Hematopoietic multipotent progenitor cell treated with erythropoietin and hydrocortisone succinate and interleukin-3 and kit ligand, for 17 days (in vitro differentiated cells): ENCODE measurements at regions not wholly inside any gene's neighbourhood (a gene's known extent, or its start where the extent isn't known, plus 50 kb on each side); places are given as distances from the start of the nearest gene placed in this dataset.
"Not testable (repeated sequence)": the region's sequence is repeated elsewhere in the genome, so short reads cannot be mapped to it uniquely, and the experiment has no call there.

Source experiments
- DNase-seq: peaks from one replicate; pipeline ENCODE4 v3.0.0-alpha.2; 2015; ENCODE audit warnings: low spot score

DNA sequence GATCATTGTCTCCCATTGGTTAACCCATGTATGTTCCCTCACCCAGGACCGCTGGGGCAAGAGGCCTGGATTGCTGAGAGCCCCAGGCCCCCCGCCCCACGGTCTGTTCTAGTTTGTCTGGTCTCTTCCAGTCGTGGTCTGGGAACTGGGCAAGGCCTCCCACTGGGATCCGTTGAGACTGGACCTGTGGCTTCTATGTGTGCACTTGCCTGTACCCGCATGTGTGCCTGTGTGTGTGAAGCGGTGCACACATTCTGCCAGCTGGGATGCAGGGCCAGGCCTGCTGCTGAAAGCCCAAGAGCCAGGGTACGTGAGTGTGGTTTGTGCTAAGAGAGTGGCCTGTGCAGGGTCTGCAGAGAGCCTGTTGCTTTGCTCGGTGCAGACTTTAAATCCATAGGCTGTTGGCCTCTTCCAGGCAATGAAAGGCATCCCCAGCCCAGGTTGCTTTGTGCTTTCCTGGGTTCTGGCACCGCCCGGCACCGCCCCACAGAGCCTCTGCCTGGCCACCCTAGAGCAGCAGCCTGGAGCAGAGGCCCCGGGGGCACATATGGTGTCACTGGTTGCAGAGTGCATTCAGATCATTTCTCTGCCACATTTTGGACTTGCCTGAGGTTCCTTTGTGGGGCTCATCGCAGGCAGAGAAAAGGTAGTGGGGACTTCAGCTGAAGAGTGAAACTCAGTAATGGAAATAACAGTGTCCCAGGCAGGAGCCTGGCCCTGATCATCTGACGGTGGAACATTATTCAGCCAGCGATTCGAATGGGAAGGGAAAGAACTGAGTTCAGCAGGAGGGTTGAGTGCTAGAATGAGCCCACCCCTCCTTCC is 215.5 kb downstream of the GLRX3 start:
- DNase-seq: no peak

DNA sequence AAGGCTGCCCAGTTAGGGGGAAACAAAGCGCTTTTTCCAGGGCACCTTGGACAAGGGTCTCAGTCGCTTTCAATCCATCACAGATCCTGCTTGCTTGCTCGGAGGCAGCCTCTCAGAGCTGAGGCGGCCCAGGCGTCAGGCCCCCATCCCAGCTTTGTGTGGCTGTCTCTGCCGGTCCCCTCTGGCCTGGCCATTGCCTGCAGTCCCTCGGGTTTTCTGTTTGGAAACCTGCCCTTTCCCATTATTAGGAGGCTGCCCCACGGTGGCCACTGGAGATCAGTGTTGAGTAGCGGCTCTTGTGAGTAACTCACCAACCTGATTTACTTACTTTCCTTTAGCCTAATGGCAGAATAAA is 216.1 kb downstream of the GLRX3 start:
- DNase-seq: no peak

DNA sequence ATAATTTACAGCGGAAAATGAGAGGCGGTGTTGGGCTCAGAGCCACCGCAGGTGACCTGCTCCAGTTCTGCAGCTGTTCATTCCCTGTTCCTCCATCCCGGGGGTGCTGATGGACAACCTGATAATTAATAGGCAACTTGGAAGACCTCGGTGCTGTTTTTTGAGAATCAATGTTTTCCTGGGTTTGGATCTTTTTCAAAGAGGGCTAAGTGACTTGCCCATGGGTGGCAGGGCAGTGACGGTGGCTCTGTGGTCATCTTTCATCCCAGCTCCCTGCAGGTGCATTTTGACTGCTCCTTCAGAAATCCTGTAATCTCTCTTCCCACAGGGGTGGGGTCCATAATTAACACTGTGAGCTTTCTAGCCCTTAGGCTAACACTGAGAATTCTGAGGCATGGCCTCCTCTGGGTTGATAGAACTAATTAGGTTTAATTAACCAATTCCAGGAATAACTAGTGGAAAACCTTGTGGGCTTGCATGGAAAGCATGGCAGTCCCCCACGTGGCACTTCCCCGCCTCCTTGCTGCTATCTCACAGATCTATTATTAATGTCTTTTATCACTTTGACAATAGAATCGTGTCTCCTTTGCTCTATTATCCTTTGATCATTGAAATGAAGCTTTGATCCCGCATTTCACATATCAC is 217.9 kb downstream of the GLRX3 start:
- no peak for DNase-seq

DNA sequence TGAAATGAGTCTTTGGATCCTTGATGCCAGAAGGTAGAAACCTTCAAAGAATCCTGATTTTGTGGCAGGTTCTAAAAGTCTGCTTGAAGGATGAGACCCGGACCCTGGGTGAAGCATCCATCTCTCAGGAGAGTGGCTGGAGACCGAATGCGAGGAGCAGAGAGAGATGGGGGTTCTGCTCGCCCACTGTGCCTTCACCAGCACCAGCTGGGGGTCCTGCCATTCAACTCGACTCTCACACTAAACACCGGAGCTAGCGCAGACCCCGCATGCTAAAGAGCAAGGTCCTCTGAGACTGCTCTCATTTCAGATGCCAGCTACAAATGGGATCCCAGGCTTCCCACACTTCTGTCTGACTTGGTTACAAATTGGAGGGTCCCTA is 218.4 kb downstream of the GLRX3 start:
- no peak for DNase-seq

DNA sequence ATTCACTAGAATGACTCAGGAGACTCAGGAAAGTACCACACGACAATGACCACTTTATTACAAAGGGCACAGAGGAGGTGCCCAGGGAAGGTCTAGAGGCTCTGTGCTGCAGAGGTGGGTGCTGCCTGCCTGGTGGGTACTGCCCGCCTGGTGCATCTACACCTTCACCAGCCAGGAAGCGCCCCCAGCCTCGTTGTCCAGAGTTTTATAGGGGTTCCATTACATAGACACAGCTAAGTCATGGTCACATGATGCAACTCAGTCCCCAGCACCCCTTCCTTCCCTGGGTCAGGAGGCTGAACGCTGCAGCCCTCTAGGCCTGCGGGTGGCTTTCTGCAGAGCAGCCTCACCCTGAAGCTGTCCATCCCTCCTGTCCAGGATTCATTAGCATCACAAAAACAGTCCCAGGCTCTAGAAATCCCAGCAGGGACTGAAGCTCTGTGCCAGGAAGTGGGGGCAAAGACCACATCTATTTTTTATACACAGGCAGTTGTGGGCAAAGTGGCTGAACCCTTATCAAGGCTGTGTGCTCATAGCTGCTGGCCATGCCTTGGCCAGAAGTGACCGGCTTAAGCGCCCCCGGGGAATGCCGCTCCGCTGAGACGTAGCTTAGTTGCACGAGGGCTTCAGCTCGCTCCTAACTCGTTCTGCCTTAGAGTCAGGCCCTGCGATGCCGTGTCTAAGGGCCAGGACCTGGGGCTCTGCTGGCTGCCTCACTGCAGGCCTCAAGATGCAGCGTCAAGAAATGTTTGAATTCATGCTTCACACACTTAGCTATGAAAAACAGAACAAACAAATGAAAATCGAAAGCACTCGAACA is 219.0 kb downstream of the GLRX3 start:
- no peak for DNase-seq

DNA sequence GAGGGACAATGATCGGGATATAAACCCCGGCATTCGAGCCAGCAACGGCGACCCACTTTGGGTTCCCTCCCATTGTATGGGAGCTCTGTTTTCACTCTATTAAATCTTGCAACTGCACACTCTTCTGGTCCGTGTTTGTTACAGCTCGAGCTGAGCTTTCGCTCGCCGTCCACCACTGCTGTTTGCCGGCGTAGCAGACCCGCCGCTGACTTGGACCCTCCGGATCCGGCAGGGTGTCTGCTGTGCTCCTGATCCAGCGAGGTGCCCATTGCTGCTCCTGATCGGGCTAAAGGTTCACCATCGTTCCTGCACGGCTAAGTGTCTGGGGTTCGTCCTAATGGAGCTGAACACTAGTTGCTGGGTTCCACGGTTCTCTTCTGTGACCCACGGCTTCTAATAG is 220.2 kb downstream of the GLRX3 start:
- not testable (repeated sequence) for DNase-seq

DNA sequence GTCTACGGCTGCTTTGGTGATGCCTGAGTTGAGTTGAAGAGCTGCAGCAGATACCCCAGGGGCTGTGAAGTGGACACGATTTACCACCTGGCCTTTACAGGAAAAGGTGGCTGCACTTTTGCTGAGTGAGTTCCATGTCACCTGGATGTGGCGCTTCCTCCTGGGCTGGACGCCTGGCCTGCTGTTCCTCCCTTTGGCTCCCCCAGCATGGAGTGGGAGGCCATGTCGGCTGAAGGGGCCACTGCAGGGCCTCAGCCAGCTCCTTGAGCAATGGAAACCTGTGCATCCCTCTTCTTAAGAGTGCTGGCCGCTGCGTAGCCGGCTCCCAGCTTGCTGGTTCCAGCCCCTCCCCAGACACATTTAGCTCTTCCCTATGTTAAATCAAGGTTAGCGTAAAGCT is 221.0 kb downstream of the GLRX3 start:
- DNase-seq: no peak

DNA sequence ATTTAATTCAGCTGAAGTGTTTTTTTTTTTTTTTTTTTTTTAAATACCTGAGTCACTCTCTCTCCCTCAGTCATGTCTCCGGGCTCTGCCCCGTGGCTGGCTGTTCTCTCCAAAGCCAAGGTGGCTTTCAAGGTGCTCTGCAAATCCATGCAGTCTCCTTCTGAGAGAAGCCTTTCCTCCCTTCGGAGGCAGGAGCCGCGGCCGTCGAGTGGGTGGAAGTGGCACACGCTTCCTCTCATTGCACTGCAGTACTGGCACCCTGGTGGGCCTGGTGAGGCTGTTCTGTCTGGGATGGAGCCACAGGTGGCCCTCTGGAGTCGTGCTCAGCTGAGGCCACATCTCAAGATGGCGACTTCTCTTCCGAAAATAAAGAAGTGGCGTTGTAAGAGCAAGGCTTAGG is 221.8 kb downstream of the GLRX3 start:
- DNase-seq: no peak

DNA sequence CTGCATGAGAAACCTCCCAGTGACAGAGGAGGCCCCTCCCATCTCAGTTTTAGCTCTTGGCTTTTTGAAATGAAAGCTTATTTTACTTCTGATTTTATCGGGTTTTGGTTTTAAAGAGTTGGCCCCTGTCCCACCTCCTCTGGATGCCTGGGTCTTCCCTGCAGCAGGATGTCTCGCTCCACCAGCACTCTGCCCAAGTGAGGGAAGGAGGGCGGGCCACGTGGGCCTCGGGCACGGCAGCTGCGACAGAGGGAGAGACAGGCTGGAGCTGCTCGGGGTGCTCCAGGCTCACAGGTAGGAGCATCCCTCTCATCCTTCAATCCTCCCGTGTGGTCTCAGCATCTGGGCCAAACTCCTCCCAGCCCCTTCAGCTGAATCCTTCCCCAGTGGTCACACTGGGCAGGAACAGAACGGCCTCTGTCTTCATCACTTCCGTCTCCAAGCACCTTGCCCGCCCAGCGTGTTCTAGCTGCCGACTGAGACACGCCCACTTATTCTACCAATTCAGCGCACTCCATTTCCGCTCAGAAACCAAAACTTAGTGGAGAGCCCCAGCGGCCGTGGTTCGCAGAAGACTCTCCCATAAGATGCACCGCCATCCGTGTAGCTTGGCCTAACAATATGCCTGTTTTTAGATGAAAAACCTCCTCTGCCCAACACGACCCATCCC is 222.9 kb downstream of the GLRX3 start:
- no peak for DNase-seq

DNA sequence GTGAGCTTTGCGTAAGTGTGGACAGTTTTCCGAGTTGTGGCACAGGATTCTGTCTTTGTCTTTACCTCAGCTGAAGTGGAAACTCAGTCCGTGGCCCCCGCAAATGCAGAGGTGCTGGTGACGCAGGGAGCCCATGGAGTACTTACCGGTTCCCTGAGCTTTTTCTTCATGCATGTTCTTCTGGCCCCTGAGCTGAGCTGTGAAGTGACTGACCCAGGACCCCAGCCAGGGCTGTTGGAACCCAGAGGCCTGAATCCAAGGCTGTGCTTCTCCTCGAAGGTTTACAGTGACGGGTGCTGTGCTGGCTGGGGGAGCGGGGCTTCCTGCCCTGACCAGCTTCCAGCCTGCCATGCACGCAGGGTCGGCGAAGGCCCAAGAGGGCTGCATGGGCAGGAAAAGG is 223.5 kb downstream of the GLRX3 start:
- DNase-seq: no peak

DNA sequence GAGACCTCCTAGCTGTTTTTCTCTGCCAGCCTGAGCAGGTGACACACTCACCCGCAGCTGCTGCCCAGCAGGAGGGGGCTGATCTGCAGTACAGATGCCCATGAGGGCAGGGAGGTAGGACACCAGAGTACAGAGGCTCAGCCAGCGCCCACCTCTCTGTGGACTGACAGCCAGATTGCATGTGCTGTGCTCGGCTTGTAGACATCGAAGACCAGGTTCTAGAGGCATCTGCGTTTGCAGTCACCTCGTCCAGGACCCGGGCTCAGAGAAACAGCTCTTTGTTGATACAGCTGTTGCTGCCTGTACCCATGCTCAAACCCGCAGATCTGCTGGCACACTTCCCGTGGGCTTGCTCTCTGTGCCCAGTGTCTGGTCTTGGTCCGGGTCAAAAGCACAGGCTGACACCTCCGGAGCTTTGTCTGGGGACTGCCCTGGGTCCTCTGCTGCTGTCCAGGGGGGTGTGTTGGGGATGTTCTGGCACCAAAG is 224.7 kb downstream of the GLRX3 start:
- DNase-seq: no peak

DNA sequence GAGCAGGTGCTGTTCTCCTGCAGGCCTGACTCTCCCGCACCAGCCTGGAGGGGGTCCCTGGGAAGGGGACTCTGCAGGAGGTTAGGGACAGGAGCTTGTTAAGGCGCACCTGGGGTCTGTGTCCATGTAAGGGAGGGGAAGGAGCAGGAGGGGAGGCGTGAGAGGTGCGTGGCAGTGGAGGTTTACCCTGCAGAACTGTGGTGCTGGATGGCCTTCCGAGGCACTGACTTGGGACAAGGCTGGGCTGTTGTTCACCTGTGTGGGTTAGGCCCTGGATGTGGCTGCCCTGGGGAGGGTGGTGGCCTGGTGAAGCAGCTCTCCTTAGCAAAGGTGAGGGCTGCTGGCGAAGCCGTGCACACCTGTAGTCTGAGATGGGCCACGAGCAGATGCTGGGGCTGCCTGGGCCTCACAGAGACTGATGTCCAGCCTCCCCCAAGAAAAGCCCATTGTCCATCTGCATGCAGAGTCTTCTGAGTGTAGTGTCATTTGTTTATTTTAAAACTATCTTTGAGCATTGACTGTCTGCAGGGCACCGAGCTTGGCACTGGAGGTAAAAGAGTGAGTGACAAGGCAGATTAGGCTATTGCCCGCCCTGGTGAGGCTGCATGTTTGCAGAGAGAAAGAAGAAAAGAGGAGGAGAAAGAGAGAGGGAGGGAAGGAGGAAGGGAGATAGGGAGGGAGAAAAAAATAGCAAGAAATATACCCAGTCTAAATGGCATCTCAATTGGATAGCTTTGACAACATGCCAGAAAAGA is 225.3 kb downstream of the GLRX3 start:
- DNase-seq: no peak

DNA sequence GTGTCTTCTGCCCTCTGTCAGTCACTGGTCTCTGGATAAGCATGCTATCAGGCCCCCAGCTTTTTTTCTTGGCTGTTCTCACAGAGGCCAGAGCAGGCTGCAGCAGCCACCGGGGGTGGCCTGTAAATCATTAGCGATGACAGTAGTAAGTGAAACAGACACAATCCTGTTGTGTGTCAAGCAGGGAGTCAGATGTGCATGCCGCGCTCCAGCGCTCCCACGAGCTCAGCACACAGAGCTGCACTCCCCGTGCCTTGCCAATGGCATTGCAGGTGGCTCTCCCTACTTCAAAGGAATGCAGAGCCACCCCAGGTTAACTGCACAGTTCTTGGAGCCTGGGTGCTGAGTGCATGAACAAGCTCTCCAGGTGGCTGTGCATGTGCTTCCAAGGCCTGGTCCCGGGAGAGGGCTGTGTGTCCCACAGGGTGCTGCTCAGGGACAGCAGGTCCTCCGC is 226.1 kb downstream of the GLRX3 start:
- DNase-seq: no peak

DNA sequence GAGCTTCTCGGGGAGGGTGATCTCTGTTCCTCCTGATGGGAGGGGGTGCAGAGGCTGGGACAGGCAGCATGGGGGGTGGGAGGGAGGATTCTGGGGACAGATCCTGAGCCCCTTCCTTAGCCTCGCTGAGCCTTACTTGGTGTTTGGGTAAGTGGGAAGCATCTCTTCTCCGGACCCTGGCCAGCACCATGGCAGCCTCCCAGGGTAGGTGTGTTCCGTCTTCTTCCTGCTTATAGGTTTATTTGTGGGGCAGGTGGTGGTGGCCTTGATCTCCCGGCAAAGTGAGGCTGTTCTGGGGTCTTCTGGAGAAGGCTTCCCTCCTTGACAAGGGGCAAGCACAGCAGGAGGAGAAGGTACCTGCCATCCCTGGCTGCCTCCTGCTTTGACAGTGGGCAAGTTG is 226.9 kb downstream of the GLRX3 start:
- no peak for DNase-seq

DNA sequence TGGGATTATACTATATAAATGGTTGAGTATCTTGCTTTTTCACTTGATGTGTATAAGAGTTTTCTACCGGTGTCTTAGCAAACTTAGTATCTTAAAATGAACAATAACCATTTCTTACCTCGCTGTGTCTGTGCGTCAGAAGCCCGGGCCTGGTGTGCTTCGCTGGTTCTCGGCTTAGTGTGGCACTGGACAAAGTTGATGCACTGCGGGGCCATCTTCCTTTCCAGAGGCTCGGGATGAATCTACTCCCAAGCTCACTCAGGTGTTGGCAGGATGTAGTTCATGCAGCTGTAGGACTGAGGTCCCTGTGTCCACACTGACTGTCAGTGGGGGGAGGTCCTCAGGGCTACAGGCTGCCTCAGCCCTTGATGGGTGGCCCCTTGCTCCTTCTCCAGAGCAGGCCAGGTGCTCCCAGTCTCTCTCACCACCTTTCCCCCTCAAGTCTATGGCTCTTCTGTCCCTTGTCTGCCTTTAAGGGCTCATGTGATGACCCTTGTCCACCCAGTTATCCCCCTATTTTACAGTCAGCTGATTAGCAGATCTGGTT is 227.8 kb downstream of the GLRX3 start:
- DNase-seq: no peak

DNA sequence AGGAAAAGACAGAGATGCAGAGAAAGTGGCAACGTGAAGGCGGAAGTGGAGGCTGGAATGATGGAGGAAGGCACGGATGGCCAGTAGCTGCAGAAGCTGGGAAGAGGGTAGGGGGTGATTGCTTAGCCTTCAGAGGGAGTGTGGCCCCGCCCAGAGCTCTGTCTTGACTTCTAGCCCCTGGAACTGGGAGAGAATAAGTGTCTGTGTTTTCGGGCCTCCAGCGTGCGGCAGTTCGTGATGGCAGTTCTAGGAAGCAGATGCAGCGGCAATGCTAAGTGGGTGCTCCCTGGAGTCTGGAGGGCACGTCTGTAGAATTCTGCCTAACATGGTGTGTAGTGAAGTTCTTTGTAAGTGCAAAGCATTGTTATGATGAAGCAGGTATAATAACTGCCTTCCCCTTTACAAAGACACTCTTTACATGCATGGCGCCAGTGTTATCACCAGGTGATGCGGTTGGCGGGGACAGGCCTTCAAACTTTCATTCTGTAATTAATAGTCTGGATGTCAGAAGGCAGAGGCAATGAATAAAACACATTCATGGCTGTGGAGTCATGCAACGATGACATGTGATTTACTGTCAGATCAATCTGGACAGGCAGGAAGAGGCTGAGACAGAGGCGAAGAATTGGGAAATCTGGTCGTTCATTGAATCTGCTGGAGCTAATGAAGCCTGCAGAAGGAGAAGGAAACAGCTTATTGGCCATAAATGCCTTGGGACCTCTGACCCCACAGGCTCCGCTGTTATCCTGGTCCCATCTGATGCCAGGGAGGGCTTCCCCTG is 228.6 kb downstream of the GLRX3 start:
- no peak for DNase-seq

DNA sequence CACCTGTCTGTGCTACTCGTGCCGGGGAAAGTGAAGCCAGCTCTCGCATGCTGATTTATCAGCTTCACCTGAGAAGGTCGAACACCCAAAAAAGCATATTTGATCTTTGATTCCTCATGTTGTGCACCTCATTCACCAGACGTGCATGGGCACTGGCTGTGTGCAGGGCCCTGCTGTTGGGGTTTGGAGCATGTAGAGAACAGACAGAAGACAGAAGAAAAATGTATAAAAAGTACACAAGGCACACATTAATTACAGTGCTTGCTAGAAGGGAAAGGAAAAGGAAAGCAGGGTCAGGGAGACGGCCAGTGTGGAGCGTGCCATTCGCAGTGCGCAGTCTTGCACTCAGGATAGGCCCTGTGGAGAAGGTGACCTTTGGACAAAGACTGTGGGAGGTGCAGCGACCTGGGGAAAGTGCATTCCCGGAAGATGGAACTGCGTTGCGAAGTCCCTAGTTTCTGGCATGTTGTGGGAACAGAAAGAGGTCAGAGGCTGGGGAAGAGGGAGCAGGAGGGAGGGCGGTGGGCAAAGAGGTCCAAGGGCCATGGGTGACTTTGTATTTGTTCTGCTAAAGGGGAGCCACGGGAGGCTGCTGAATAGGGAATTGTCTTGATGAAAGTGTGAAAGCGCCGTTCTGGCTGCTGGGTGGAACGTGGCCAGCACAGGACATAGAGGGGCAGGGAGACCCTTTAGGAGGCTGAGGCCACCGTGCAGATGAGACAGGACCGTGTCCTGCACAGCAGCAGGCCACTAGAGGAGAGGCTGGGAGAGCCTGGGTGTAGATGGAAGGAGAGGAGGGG is 232.8 kb downstream of the GLRX3 start:
- no peak for DNase-seq

DNA sequence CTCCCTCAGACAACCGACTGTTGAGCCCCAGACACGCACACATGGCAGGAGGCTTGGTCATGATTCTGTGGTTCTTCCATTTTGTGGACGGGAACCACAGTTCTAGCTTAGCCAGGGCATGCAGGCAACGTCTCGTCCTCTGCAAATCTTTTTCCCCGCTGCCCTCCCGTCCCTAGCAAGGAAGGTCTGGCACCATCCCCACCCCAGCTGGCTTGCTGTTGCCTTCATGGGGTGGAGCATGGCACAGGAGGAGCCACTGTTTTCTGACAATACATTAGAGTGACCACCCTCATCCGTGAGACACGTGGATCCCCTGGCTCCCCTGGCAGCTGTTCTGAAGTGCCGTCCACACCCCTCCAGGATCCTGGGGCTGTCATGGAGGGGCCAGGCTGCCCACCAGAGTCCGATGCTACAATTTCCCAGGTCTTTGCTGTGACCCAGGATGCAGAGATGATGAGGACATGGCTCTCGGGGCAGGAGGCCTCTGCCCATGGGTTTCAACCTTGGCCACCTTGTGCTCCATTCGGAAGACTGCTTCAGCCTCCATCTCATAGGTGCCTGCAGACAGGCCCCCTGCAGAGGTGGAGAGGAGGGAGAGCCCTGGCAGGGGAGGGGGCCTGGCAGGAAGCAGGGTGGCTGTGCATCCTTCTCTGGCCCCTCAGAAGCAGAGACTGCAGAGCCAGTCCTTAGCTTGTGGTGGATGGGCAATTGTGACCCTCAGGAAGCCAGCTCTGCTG is 233.6 kb downstream of the GLRX3 start:
- DNase-seq: no peak

DNA sequence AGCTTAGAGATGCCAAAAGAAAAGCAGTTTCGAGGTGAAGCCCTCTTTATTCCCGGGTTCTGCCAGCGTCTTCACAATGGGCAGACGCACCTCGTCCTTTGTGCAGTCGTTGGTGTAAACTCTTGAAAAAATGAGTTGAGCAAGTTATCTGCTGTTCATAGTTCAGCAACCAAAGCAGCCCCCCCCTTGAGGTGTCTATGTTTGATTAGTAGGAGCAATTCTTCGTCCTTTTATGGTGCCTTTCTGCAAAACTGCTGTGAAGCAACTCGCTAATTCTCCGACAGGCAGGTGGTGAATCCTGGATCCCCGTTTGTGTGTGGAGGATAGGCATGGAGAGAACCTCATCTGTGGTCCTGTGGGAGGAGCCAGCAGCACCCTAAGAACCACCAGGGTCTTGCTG is 234.5 kb downstream of the GLRX3 start:
- no peak for DNase-seq
